ENCODE measurements at regions not wholly inside any gene's neighbourhood (a gene's known extent, or its start where the extent isn't known, plus 50 kb on each side); places are given as distances from the start of the nearest gene placed in this dataset.

GRCh38 chr20:39676857-39677391 is 714.8 kb downstream of the DHX35 start:
- no peak for DNase-seq (ENCODE audit: low read depth)

- no peak for DNase-seq (ENCODE audit: low read depth)
Observed at GRCh38 chr20:39676241-39676640, 714.1 kb downstream of the DHX35 start.

GRCh38 chr20:39674842-39675241 is 712.7 kb downstream of the DHX35 start:
- DNase-seq (ENCODE audit: low read depth): no peak

- DNase-seq (ENCODE audit: low read depth): no peak
Observed at GRCh38 chr20:39670988-39671387, 708.8 kb downstream of the DHX35 start.

GRCh38 chr20:39669659-39670058 is 707.5 kb downstream of the DHX35 start:
- DNase-seq (ENCODE audit: low read depth): no peak

- no peak for DNase-seq (ENCODE audit: low read depth)
Observed at GRCh38 chr20:39668038-39668437, 705.9 kb downstream of the DHX35 start.

GRCh38 chr20:39661833-39662232 is 699.7 kb downstream of the DHX35 start:
- DNase-seq (ENCODE audit: low read depth): no peak

GRCh38 chr20:39660965-39661364 is 698.8 kb downstream of the DHX35 start:
- no peak for DNase-seq (ENCODE audit: low read depth)

- no peak for DNase-seq (ENCODE audit: low read depth)
Observed at GRCh38 chr20:39660226-39660625, 698.1 kb downstream of the DHX35 start.

- no peak for DNase-seq (ENCODE audit: low read depth)
Observed at GRCh38 chr20:39658662-39659409, 696.7 kb downstream of the DHX35 start.

GRCh38 chr20:39654171-39654570 is 692.0 kb downstream of the DHX35 start:
- no peak for DNase-seq (ENCODE audit: low read depth)

GRCh38 chr20:39651645-39652325 is 689.6 kb downstream of the DHX35 start:
- no peak for DNase-seq (ENCODE audit: low read depth)

GRCh38 chr20:39646874-39647413 is 684.8 kb downstream of the DHX35 start:
- no peak for DNase-seq (ENCODE audit: low read depth)

- DNase-seq (ENCODE audit: low read depth): no peak
Observed at GRCh38 chr20:39645131-39645530, 683.0 kb downstream of the DHX35 start.

GRCh38 chr20:39643292-39643691 is 681.1 kb downstream of the DHX35 start:
- no peak for DNase-seq (ENCODE audit: low read depth)

GRCh38 chr20:39641423-39641822 is 679.3 kb downstream of the DHX35 start:
- no peak for DNase-seq (ENCODE audit: low read depth)

- DNase-seq (ENCODE audit: low read depth): no peak
Observed at GRCh38 chr20:39640147-39640546, 678.0 kb downstream of the DHX35 start.

- no peak for DNase-seq (ENCODE audit: low read depth)
Observed at GRCh38 chr20:39638731-39639130, 676.6 kb downstream of the DHX35 start.

- DNase-seq (ENCODE audit: low read depth): no peak
Observed at GRCh38 chr20:39633689-39634088, 671.5 kb downstream of the DHX35 start.

GRCh38 chr20:39632757-39633156 is 670.6 kb downstream of the DHX35 start:
- DNase-seq (ENCODE audit: low read depth): no peak

- DNase-seq (ENCODE audit: low read depth): no peak
Observed at GRCh38 chr20:39632176-39632575, 670.0 kb downstream of the DHX35 start.

GRCh38 chr20:39631557-39631956 is 669.4 kb downstream of the DHX35 start:
- DNase-seq (ENCODE audit: low read depth): no peak
